HepG2 (cell line): ENCODE measurements at regions not wholly inside any gene's neighbourhood (a gene's known extent, or its start where the extent isn't known, plus 50 kb on each side); places are given as distances from the start of the nearest gene placed in this dataset.

Experiments used
- ATAC-seq: fragments of 200-7000 bp; cut with Tn5 transposase; 3 replicates; pipeline ENCODE4 v1.9.1; 2020; ENCODE audit warnings: mild to moderate bottlenecking, moderate library complexity
- BruUV-seq: library from RNA; stranded (reverse); fragments of 400-500 nt; replicated peaks from 2 replicates; lab custom pipeline; 2021; lab: Mats Ljungman, UMichigan
- CTCF ChIA-PET: fragments of 300-600 bp; formaldehyde crosslinking; extraction: SDS; loops from one replicate; lab custom pipeline; 2021; ENCODE audit warnings: low total read pairs, inconsistent platforms, low intra/inter-chr PET ratio; lab: Yijun Ruan, JAX
- POLR2A ChIA-PET: fragments of 350-600 bp; sonication (Branson Sonifier 250); formaldehyde crosslinking; loops from one replicate; lab custom pipeline; 2020; ENCODE audit warnings: antibody characterized with exemption, inconsistent platforms; lab: Yijun Ruan, JAX
- DNase-seq: peaks from one replicate; pipeline ENCODE4 v3.0.0-alpha.2; 2015; ENCODE audit warnings: low spot score
- FAIRE-seq: peaks from 3 replicates; lab custom pipeline; 2011; peaks lifted over from hg19 to GRCh38; lab: Jason Lieb, UNC
- H2AFZ ChIP-seq: one replicate; pipeline ENCODE4 v1.6.1; 2011; ENCODE audit warnings: low read length, inconsistent platforms
- H3K27ac ChIP-seq: fragments of 300-600 bp; 3 replicates; pipeline ENCODE4 v1.8.0; 2011; ENCODE audit warnings: mixed run types, mild to moderate bottlenecking, mixed read lengths, low read length, inconsistent platforms; ENCODE audit not compliant: insufficient read depth; ENCODE audit errors: extremely low read length
- H3K27me3 ChIP-seq, 2 experiments: fragments of 200-600 bp in 1 of 2; 2 replicates in 1 of 2; 3 replicates in 1 of 2; pipeline versions ENCODE4 v1.6.0 to v1.8.0; 2011; ENCODE audit warnings: low read length in 2 of 2, mild to moderate bottlenecking in 2 of 2, moderate library complexity in 2 of 2, inconsistent platforms in 1 of 2; ENCODE audit not compliant: insufficient read depth in 2 of 2, control insufficient read depth in 1 of 2
- H3K36me3 ChIP-seq, 2 experiments: fragments of 200-600 bp in 1 of 2; replicated peaks in 1 of 2; 2 replicates in 1 of 2; 3 replicates in 1 of 2; pipeline versions ENCODE4 v1.5.1 to v1.8.0; 2011; ENCODE audit warnings: low read length in 2 of 2, inconsistent platforms in 1 of 2; ENCODE audit not compliant: insufficient read depth in 2 of 2, control insufficient read depth in 1 of 2
- H3K4me1 ChIP-seq: 2 replicates; pipeline ENCODE4 v1.5.1; 2012; ENCODE audit warnings: low read length, inconsistent platforms; ENCODE audit not compliant: insufficient read depth
- H3K4me2 ChIP-seq: 2 replicates; pipeline ENCODE4 v1.6.0; 2011; ENCODE audit warnings: low read depth, low read length, inconsistent platforms
- H3K4me3 ChIP-seq, 3 experiments: fragments of 200-600 bp in 1 of 3; sonication (generic), shearing (Covaris generic) in 1 of 3; replicated peaks in 1 of 3; 2 replicates each; pipeline ENCODE4 v1.5.1; 2011 to 2016; ENCODE audit warnings: low read length in 3 of 3, inconsistent platforms in 2 of 3, low read depth in 2 of 3, mild to moderate bottlenecking in 2 of 3, control low read depth in 1 of 3, mixed read lengths in 1 of 3; ENCODE audit not compliant: insufficient read depth in 1 of 3
- H3K79me2 ChIP-seq: one replicate; pipeline ENCODE4 v1.6.1; 2011; ENCODE audit warnings: low read length, inconsistent platforms; ENCODE audit not compliant: insufficient read depth
- H3K9ac ChIP-seq: 2 replicates; pipeline ENCODE4 v1.6.0; 2011; ENCODE audit warnings: mild to moderate bottlenecking, low read depth, low read length, inconsistent platforms; ENCODE audit not compliant: insufficient read depth
- H3K9me3 ChIP-seq: 2 replicates; pipeline ENCODE4 v1.5.1; 2012; ENCODE audit warnings: mild to moderate bottlenecking, low read length
- H4K20me1 ChIP-seq: 2 replicates; pipeline ENCODE4 v1.6.0; 2011; ENCODE audit warnings: inconsistent platforms, mild to moderate bottlenecking, low read length, moderate library complexity; ENCODE audit not compliant: insufficient read depth
- FOSL1 ChIP-seq: sonication (generic); formaldehyde crosslinking; IDR thresholded peaks from 2 replicates; pipeline ENCODE4 v1.9.0; 2021; ENCODE audit warnings: missing genetic modification reagents, borderline replicate concordance
- FOSL2 ChIP-seq: sonication (generic); formaldehyde crosslinking; IDR thresholded peaks from 2 replicates; pipeline ENCODE4 v1.4.0; 2020; ENCODE audit warnings: missing genetic modification reagents
- HNRNPK ChIP-seq: fragments of 200-400 bp; formaldehyde crosslinking; IDR thresholded peaks from 2 replicates; pipeline ENCODE4 v1.6.1; 2018; ENCODE audit warnings: low read length, low read depth, moderate library complexity, mild to moderate bottlenecking; ENCODE audit not compliant: poor library complexity, severe bottlenecking
- POLR2G ChIP-seq: fragments of 200-400 bp; formaldehyde crosslinking; IDR thresholded peaks from 2 replicates; pipeline ENCODE4 v1.6.1; 2018; ENCODE audit warnings: mild to moderate bottlenecking, low read depth, low read length, moderate library complexity
- RFX5 ChIP-seq: IDR thresholded peaks from 2 replicates; pipeline ENCODE4 v1.6.1; 2011; ENCODE audit warnings: low read depth, low read length, improper control_type of control experiment
- SMAD9 ChIP-seq: sonication (generic); formaldehyde crosslinking; IDR thresholded peaks from 2 replicates; pipeline ENCODE4 v1.5.1; 2020; ENCODE audit warnings: mild to moderate bottlenecking, missing genetic modification reagents
- ZKSCAN5 ChIP-seq: sonication (generic); formaldehyde crosslinking; IDR thresholded peaks from 2 replicates; pipeline ENCODE4 v1.5.1; 2020; ENCODE audit warnings: mild to moderate bottlenecking, missing genetic modification reagents
- ZNF329 ChIP-seq: sonication (generic); formaldehyde crosslinking; IDR thresholded peaks from 2 replicates; pipeline ENCODE4 v1.9.0; 2021; ENCODE audit warnings: low read depth, mild to moderate bottlenecking, missing genetic modification reagents
- WGBS: methylation state at CpG from one replicate; pipeline ENCODE4 v1.1.6; 2017; ENCODE audit warnings: low lambda C conversion rate; 5-methylcytosine and 5-hydroxymethylcytosine counted together
- in situ Hi-C: cut with HindIII; loops from 2 replicates; pipeline ENCODE4 v1.10.0; 2017; ENCODE audit warnings: low pct_unique_long_range_greater_than_20kb; ENCODE audit not compliant: extremely low pct_ligation_motif_present
- intact Hi-C: fragments of 100-400 bp; cut with micrococcal nuclease; formaldehyde crosslinking; loops from one replicate; pipeline ENCODE4 v1.10.0; 2022; ENCODE audit not compliant: unreplicated experiment
- TF ChIP-seq, protein P1 (sequence below): sonication (generic); formaldehyde crosslinking; IDR thresholded peaks from 2 replicates; pipeline ENCODE4 v1.5.0; 2020; ENCODE audit warnings: missing genetic modification reagents, mild to moderate bottlenecking, borderline replicate concordance
- TF ChIP-seq, protein P2 (sequence below): sonication (generic); formaldehyde crosslinking; IDR thresholded peaks from 2 replicates; pipeline ENCODE4 v1.8.1; 2023; ENCODE audit warnings: mild to moderate bottlenecking, missing genetic modification reagents, borderline replicate concordance
- TF ChIP-seq, protein P3 (sequence below): sonication (generic); formaldehyde crosslinking; IDR thresholded peaks from 2 replicates; pipeline ENCODE4 v1.8.0; 2022; ENCODE audit warnings: missing genetic modification reagents, mild to moderate bottlenecking, borderline replicate concordance

DNA sequence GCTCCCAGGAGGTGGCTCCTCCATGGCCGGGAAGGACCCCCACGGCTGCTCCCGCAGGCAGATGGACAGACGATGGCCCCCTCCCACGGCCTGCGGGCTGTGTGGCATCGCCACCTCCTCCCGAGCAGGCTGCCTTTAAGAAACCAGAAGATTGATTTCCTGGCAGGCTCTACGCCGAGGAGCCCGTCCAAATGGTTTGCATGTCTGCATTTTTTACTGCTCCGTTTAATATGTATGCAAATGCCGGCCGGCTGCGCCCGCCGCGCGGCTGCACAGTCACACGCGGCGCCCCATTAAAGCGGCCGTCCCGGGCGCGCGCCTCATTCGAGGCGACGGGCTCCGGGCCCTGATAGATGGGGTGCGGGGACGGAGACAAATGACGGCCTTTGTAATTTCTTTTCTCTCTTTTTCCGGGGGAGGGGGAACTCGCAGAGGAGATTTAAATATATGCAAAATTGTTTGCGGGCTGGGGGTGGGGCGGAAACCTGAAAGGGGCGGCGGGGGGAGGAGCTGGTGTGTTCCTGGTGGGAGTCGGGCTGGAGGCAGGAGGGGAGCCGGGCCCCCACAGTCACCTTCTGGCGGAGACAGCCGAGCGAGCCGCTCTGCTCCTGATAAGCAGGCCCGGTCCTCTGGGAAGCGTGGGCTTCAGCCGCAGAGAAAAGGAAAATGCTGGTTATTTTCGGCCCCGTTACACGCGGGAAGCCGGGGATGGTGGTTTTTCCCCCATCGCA, 158.7 kb upstream of the IER5L start:
- CTCF ChIA-PET: no interaction called here
- intact Hi-C loops: no loop called here
- H3K4me1 ChIP-seq: peaks cover 77% of the 10 kb centered on the region
- no peaks in the 10 kb centered on the region for H3K36me3 ChIP-seq
- no peaks in the 10 kb centered on the region for H4K20me1 ChIP-seq
- POLR2A ChIA-PET: no interaction called here
- in situ Hi-C loops: loop anchor here (10.0 kb wide), 1 partner anchor 278 kb away; no protein-coding TSS in a partner anchor
- DNase-seq (no peak), FAIRE-seq (no peak), ATAC-seq (no peak)
- no peak overlapping the region for H3K9ac ChIP-seq
- H3K27me3 ChIP-seq: no peaks in the 10 kb centered on the region
- BruUV-seq: no TSS peak
- no peak overlapping the region for H3K4me3 ChIP-seq
- no peaks in the 10 kb centered on the region for H3K9me3 ChIP-seq
- no peaks in the 10 kb centered on the region for H3K79me2 ChIP-seq
- WGBS: 95% methylated on average over 48 of the region's 56 CpGs
- no peak overlapping the region for H2AFZ ChIP-seq
- H3K4me2 ChIP-seq: no peak overlapping the region
- TF ChIP-seq, protein P1, sequence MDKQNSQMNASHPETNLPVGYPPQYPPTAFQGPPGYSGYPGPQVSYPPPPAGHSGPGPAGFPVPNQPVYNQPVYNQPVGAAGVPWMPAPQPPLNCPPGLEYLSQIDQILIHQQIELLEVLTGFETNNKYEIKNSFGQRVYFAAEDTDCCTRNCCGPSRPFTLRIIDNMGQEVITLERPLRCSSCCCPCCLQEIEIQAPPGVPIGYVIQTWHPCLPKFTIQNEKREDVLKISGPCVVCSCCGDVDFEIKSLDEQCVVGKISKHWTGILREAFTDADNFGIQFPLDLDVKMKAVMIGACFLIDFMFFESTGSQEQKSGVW: no peak
- TF ChIP-seq SMAD9: no peak
- no peak for TF ChIP-seq HNRNPK
- no peak for TF ChIP-seq FOSL1 (CRISPR knock-in tag)
- no peak for TF ChIP-seq ZNF329
- TF ChIP-seq, protein P2, sequence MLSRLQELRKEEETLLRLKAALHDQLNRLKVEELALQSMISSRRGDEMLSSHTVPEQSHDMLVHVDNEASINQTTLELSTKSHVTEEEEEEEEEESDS (CRISPR knock-in tag): no peak
- TF ChIP-seq RFX5: no peak
- TF ChIP-seq FOSL2 (CRISPR knock-in tag): no peak
- TF ChIP-seq, protein P3, sequence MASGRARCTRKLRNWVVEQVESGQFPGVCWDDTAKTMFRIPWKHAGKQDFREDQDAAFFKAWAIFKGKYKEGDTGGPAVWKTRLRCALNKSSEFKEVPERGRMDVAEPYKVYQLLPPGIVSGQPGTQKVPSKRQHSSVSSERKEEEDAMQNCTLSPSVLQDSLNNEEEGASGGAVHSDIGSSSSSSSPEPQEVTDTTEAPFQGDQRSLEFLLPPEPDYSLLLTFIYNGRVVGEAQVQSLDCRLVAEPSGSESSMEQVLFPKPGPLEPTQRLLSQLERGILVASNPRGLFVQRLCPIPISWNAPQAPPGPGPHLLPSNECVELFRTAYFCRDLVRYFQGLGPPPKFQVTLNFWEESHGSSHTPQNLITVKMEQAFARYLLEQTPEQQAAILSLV (CRISPR knock-in tag): no peak
- no peak for TF ChIP-seq POLR2G
- TF ChIP-seq ZKSCAN5: no peak
- H3K27ac ChIP-seq: no peak overlapping the region
